ENCODE measurements at regions not wholly inside any gene's neighbourhood (a gene's known extent, or its start where the extent isn't known, plus 50 kb on each side); places are given as distances from the start of the nearest gene placed in this dataset.

GRCh38 chrX:151513472-151513871, 50.0 kb upstream of the PASD1 start:
- Histone ChIP-seq H3K27me3 (no peaks in the 10 kb centered on the region), H3K36me3 (replicated peaks in 1 of 2; ENCODE audit: insufficient read depth in 1 of 2, low read depth in 2 of 2) (no peaks in the 10 kb centered on the region), H3K4me3 (no peak overlapping the region), H3K4me1 (no peaks in the 10 kb centered on the region), H3K27ac (no peak overlapping the region), H3K9me3 (no peaks in the 10 kb centered on the region)
- ATAC-seq (no peak), DNase-seq (no peak)
- no peak for TF ChIP-seq CTCF (IDR thresholded peaks at IDR 0.05)
- no peak for TF ChIP-seq POLR2A (IDR thresholded peaks at IDR 0.05)
- intact Hi-C loops (cut with DNase I): no loop called here

Measured in body of pancreas (tissue), 4 donors.